ENCODE measurements at regions not wholly inside any gene's neighbourhood (a gene's known extent, or its start where the extent isn't known, plus 50 kb on each side); places are given as distances from the start of the nearest gene placed in this dataset.

DNA sequence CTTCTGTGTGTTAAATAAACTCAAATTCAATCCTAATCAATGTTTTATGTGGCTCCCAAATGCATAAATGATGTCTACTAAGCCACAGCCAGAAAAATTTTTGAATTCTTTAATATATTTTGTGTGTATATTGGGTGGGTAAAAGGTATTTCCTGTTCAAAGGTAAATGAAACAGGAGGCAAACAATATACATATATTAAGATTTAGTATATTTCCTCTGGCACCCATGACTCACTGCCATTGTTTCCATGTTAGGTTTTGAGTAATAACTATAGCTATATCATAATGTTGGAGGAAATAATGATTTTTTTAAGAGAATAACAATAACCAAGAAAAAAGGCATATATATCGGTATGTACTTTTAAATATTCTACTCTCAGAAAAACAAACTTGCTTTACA, 1071.9 kb upstream of the CDH10 start:
- no peaks in the 10 kb centered on the region for H3K79me1 ChIP-seq (ENCODE audit: low read depth, low read length)

More for the DNA sequence above, 1071.9 kb upstream of the CDH10 start:
- Histone ChIP-seq H3K36me3 (ENCODE audit: control insufficient read depth in 2 of 4, insufficient read depth in 4 of 4, low read length in 3 of 4) (no peaks in the 10 kb centered on the region), H3K79me2 (ENCODE audit: control insufficient read depth in 1 of 2, insufficient read depth in 2 of 2, low read length in 2 of 2) (no peaks in the 10 kb centered on the region), H2AK5ac (ENCODE audit: low read depth, low read length) (no peak overlapping the region), H4K20me1 (replicated peaks in 1 of 2; ENCODE audit: control insufficient read depth in 1 of 2, insufficient read depth in 2 of 2, low read length in 2 of 2) (no peaks in the 10 kb centered on the region), H3K14ac (ENCODE audit: insufficient read length) (no peak overlapping the region), H2BK20ac (ENCODE audit: low read length) (no peak overlapping the region), H3K27ac (ENCODE audit: low read depth, low read length) (no peak overlapping the region), H2BK5ac (ENCODE audit: low read depth, low read length) (no peak overlapping the region), H2BK120ac (replicated peaks; ENCODE audit: low read depth, low read length) (no peak overlapping the region), H3K23me2 (ENCODE audit: low read depth, low read length) (no peaks in the 10 kb centered on the region), H3K18ac (ENCODE audit: extremely low read depth, low read length) (no peak overlapping the region), H3K4me1 (replicated peaks in 1 of 4; ENCODE audit: control insufficient read depth in 3 of 4, insufficient read depth in 4 of 4, low read length in 3 of 4) (no peaks in the 10 kb centered on the region), H3K9ac (replicated peaks in 1 of 4; ENCODE audit: extremely low read depth in 1 of 4, low read depth in 3 of 4, low read length in 3 of 4) (no peak overlapping the region), H3K27me3 (replicated peaks in 1 of 4; ENCODE audit: control insufficient read depth in 3 of 4, extremely low read depth in 1 of 4, insufficient read depth in 3 of 4, low read length in 3 of 4) (no peaks in the 10 kb centered on the region), H2BK15ac (ENCODE audit: low read length) (no peak overlapping the region), H2AFZ (ENCODE audit: low read length) (no peak overlapping the region), H3K4ac (replicated peaks; ENCODE audit: insufficient read length, low read depth, low read length) (no peak overlapping the region), H4K5ac (ENCODE audit: insufficient read length, low read depth, low read length) (no peak overlapping the region), H3K56ac (replicated peaks; ENCODE audit: insufficient read length, low read depth, low read length) (no peak overlapping the region), H3K23ac (ENCODE audit: insufficient read length) (no peak overlapping the region), H4K91ac (replicated peaks; ENCODE audit: insufficient read length, low read length) (no peak overlapping the region), H4K8ac (ENCODE audit: extremely low read depth, insufficient read depth, low read length) (no peak overlapping the region), H2BK12ac (ENCODE audit: low read depth, low read length) (no peak overlapping the region), H3K4me3 (ENCODE audit: extremely low read depth in 1 of 4, insufficient read depth in 2 of 4, low read depth in 3 of 4, low read length in 4 of 4) (no peak overlapping the region), H3K9me3 (ENCODE audit: insufficient read depth in 2 of 2, low read depth in 1 of 2, low read length in 1 of 2) (no peaks in the 10 kb centered on the region), H3K4me2 (ENCODE audit: insufficient read depth in 1 of 2, low read depth in 2 of 2, low read length in 2 of 2) (no peak overlapping the region)
- ChIA-PET CTCF (ENCODE audit: partially characterized antibody) (no interaction called here), POLR2A (ENCODE audit: partially characterized antibody) (no interaction called here)
- WGBS, 2 experiments (ENCODE audit: extremely low coverage in 1 of 2, insufficient coverage in 1 of 2, insufficient read length in 1 of 2, insufficient replicate concordance in 2 of 2, low coverage in 1 of 2, low lambda C conversion rate in 2 of 2, missing lambda C conversion rate in 1 of 2): 89% methylated on average over 1 of the region's 1 CpG; no CpG with 5 or more reads in 1 of the 2 experiments
- no peak for DNase-seq (ENCODE audit: low read depth in 1 of 2, low spot score in 2 of 2)
- no peak for FAIRE-seq
- TF ChIP-seq ZNF274 (IDR thresholded peaks at IDR 0.05; ENCODE audit: borderline replicate concordance, extremely low read depth, low read length) (no peak), KDM1A (IDR thresholded peaks at IDR 0.05; ENCODE audit: borderline replicate concordance, low read length) (no peak), CHD1 (IDR thresholded peaks at IDR 0.05; ENCODE audit: low read depth, low read length) (no peak), BACH1 (IDR thresholded peaks at IDR 0.05; ENCODE audit: low read length) (no peak), E2F6 (IDR thresholded peaks at IDR 0.05) (no peak)

Data from H1 (cell line).